Peyer's patch (tissue), 4 donors: ENCODE measurements at regions not wholly inside any gene's neighbourhood (a gene's known extent, or its start where the extent isn't known, plus 50 kb on each side); places are given as distances from the start of the nearest gene placed in this dataset.

Source experiments
- DNase-seq, 3 donors: peaks; one replicate each; pipeline ENCODE4 v3.0.0-alpha.2; 2017 to 2019
- H3K27ac ChIP-seq, 4 donors: fragments of 200-600 bp; sonication (generic); one replicate each; pipeline ENCODE4 v1.5.1; 2016 to 2019
- H3K27me3 ChIP-seq, 2 donors: fragments of 200-600 bp; sonication (generic); one replicate each; pipeline ENCODE4 v1.5.1; 2019
- H3K36me3 ChIP-seq, 3 donors: fragments of 200-600 bp; sonication (generic); one replicate each; pipeline ENCODE4 v1.5.1; 2016 to 2019
- H3K4me1 ChIP-seq, 4 donors: fragments of 200-600 bp; sonication (generic); one replicate each; pipeline ENCODE4 v1.5.1; 2016 to 2019
- H3K4me3 ChIP-seq, 4 donors: fragments of 200-600 bp; sonication (generic); 1 replicate in 3 of 4; 2 replicates in 1 of 4; pipeline ENCODE4 v1.5.1; 2016 to 2019; ENCODE audit warnings: mild to moderate bottlenecking in 1 of 4
- H3K9me3 ChIP-seq, 4 donors: fragments of 200-600 bp; sonication (generic); one replicate each; pipeline ENCODE4 v1.5.1; 2016 to 2019; ENCODE audit warnings: mild to moderate bottlenecking in 1 of 4
- POLR2A ChIP-seq, 2 donors: fragments of 450-650 bp; IDR thresholded peaks; one replicate each; pipeline ENCODE4 v1.5.1; 2017; ENCODE audit warnings: antibody characterized with exemption in 2 of 2, mild to moderate bottlenecking in 2 of 2, moderate library complexity in 2 of 2
- TF ChIP-seq, protein P1 (sequence below), 6 experiments: fragments of 450-650 bp in 4 of 6; fragments of 200-600 bp in 2 of 6; sonication (generic) in 1 of 6; IDR thresholded peaks; one replicate each; pipeline ENCODE4 v1.5.1; 2017 to 2019; ENCODE audit warnings: antibody characterized with exemption in 6 of 6, mild to moderate bottlenecking in 3 of 6, moderate library complexity in 1 of 6

DNA sequence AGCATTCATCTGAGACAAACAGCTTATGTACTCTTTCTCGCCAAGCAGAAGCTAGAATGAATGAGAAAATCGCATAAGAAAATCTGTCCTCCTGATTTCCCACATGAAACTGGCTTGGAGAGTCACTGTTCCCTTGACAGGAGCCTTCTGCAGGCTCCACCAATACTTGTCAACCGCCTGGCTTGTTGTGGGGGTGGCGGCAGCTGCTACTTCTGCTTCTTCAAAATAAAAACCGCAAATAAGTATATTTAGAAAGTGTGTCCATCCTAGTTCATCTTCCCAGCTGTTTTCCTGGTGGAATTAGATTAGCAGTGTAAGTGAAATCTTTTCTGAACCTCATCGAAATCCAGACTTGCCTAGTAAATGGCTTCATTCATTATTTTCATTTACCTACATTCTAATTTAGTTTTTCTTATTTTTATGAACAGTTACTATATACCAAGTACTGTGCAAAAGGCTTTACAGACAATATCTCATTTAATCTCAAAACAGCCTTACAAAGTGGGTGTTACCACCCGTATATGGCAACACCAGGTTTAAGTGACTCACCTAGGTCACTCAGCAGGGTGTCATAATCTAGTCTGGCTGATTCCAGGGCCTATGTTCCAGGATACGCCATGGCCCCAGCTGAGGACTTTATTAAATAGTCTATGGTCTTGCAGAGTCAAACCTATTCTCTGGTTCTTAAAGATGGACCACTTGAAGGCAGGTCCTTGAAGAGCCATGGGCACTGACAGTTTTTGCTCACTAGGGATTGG, 104.6 kb upstream of the IGFBP7 start:
- no peaks in the 10 kb centered on the region for H3K27me3 ChIP-seq
- DNase-seq, result no peak
- no peaks in the 10 kb centered on the region for H3K4me1 ChIP-seq
- H3K9me3 ChIP-seq, result no peaks in the 10 kb centered on the region
- no peaks in the 10 kb centered on the region for H3K36me3 ChIP-seq
- H3K27ac ChIP-seq, result no peak overlapping the region
- no peak overlapping the region for H3K4me3 ChIP-seq
- TF ChIP-seq POLR2A (IDR thresholded peaks at IDR 0.05), result no peak
- TF ChIP-seq, protein P1, sequence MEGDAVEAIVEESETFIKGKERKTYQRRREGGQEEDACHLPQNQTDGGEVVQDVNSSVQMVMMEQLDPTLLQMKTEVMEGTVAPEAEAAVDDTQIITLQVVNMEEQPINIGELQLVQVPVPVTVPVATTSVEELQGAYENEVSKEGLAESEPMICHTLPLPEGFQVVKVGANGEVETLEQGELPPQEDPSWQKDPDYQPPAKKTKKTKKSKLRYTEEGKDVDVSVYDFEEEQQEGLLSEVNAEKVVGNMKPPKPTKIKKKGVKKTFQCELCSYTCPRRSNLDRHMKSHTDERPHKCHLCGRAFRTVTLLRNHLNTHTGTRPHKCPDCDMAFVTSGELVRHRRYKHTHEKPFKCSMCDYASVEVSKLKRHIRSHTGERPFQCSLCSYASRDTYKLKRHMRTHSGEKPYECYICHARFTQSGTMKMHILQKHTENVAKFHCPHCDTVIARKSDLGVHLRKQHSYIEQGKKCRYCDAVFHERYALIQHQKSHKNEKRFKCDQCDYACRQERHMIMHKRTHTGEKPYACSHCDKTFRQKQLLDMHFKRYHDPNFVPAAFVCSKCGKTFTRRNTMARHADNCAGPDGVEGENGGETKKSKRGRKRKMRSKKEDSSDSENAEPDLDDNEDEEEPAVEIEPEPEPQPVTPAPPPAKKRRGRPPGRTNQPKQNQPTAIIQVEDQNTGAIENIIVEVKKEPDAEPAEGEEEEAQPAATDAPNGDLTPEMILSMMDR (IDR thresholded peaks at IDR 0.05), result no peak

DNA sequence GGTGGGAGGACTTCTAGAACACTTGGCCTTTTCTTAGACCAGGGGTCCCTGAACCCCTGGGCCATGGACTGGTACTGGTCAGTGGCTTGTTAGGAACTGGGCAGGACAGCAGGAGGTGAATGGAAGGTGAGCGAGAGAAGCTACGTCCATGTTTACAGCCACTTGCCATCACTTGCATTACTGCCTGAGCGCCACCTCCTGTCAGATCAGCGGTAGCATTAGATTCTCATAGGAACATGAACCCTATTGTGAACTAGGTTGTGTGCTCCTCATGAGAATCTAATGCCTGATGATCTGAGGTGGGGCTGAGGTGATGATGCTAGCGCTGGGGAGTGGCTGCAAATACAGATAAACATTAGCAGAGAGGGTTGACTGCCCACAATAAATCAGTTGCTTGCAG, 100.9 kb upstream of the IGFBP7 start:
- Histone ChIP-seq H3K36me3 (no peaks in the 10 kb centered on the region), H3K4me1 (no peaks in the 10 kb centered on the region), H3K9me3 (no peaks in the 10 kb centered on the region), H3K27ac (no peak overlapping the region), H3K27me3 (no peaks in the 10 kb centered on the region), H3K4me3 (no peak overlapping the region)
- no peak for TF ChIP-seq POLR2A (IDR thresholded peaks at IDR 0.05)
- TF ChIP-seq, protein P1 (IDR thresholded peaks at IDR 0.05), result no peak
- no peak for DNase-seq

DNA sequence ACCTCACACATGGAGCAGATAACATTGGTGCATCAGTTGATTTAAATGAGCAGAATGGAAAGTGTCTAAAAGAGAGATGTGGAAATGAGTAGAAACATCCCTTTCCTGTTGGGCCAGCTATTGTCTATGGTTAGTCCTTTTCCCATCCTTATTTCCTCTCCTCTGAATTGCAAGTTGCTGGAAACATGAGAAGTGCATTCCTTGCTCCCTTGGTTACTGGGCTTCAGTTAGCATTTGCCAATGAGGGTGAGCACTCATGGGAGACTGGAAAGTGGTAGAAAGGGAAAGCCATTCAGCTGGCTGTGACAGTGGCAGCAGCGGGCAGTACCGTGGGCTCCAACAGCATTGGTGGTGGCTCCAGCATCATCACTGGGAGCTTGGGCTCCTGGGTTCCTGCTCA, 96.0 kb upstream of the IGFBP7 start:
- Histone ChIP-seq H3K27me3 (no peaks in the 10 kb centered on the region), H3K27ac (no peak overlapping the region), H3K4me1 (no peaks in the 10 kb centered on the region), H3K9me3 (no peaks in the 10 kb centered on the region), H3K4me3 (no peak overlapping the region), H3K36me3 (no peaks in the 10 kb centered on the region)
- DNase-seq, result no peak
- TF ChIP-seq, protein P1 (IDR thresholded peaks at IDR 0.05), result no peak
- no peak for TF ChIP-seq POLR2A (IDR thresholded peaks at IDR 0.05)

- Histone ChIP-seq H3K4me1 (no peaks in the 10 kb centered on the region), H3K27ac (no peak overlapping the region), H3K4me3 (no peak overlapping the region), H3K36me3 (no peaks in the 10 kb centered on the region), H3K27me3 (no peaks in the 10 kb centered on the region), H3K9me3 (no peaks in the 10 kb centered on the region)
- no peak for TF ChIP-seq POLR2A (IDR thresholded peaks at IDR 0.05)
- TF ChIP-seq, protein P1 (IDR thresholded peaks at IDR 0.05), result no peak
- DNase-seq, result no peak
These were observed 95.4 kb upstream of the IGFBP7 start for GRCh38 chr4:57205580-57205979.

GRCh38 chr4:57200799-57201327, 90.7 kb upstream of the IGFBP7 start:
- no peaks in the 10 kb centered on the region for H3K27me3 ChIP-seq
- H3K4me1 ChIP-seq, result no peaks in the 10 kb centered on the region
- no peaks in the 10 kb centered on the region for H3K9me3 ChIP-seq
- TF ChIP-seq, protein P1 (IDR thresholded peaks at IDR 0.05), result no peak
- TF ChIP-seq POLR2A (IDR thresholded peaks at IDR 0.05), result no peak
- no peaks in the 10 kb centered on the region for H3K36me3 ChIP-seq
- H3K27ac ChIP-seq, result no peak overlapping the region
- no peak overlapping the region for H3K4me3 ChIP-seq
- no peak for DNase-seq
